Chondrocyte (in vitro differentiated cells): ENCODE measurements at regions not wholly inside any gene's neighbourhood (a gene's known extent, or its start where the extent isn't known, plus 50 kb on each side); places are given as distances from the start of the nearest gene placed in this dataset.

Source experiments
- DNase-seq: peaks from one replicate; pipeline ENCODE4 v3.0.0; 2021; ENCODE audit warnings: mixed read lengths, low spot score
- H3K27ac Mint-ChIP-seq: one replicate; pipeline ENCODE4 v1.8.0; 2021; ENCODE audit warnings: mild to moderate bottlenecking, moderate library complexity, mixed read lengths; ENCODE audit not compliant: unreplicated experiment
- H3K27me3 Mint-ChIP-seq: 2 replicates; pipeline ENCODE4 v1.8.0; 2021; ENCODE audit warnings: low read depth, mixed read lengths
- H3K36me3 Mint-ChIP-seq: 2 replicates; pipeline ENCODE4 v1.8.0; 2021; ENCODE audit warnings: low read depth, mixed read lengths
- H3K4me1 Mint-ChIP-seq: 2 replicates; pipeline ENCODE4 v1.8.0; 2021; ENCODE audit warnings: low read depth, mild to moderate bottlenecking, mixed read lengths
- H3K4me3 Mint-ChIP-seq: one replicate; pipeline ENCODE4 v1.8.0; 2021; ENCODE audit warnings: mild to moderate bottlenecking, moderate library complexity, mixed read lengths; ENCODE audit not compliant: unreplicated experiment
- H3K9me3 Mint-ChIP-seq: 2 replicates; pipeline ENCODE4 v1.8.0; 2021; ENCODE audit warnings: low read depth, mixed read lengths
- CTCF ChIP-seq: fragments of 200-600 bp; sonication (generic); IDR thresholded peaks from 2 replicates; pipeline ENCODE4 v1.5.0; 2021; ENCODE audit warnings: antibody characterized with exemption, mild to moderate bottlenecking, moderate library complexity

- Mint-ChIP-seq H3K36me3 (no peaks in the 10 kb centered on the region), H3K27me3 (no peaks in the 10 kb centered on the region), H3K27ac (no peak overlapping the region), H3K4me1 (no peaks in the 10 kb centered on the region), H3K9me3 (no peaks in the 10 kb centered on the region), H3K4me3 (no peak overlapping the region)
- DNase-seq: no peak
- no peak for TF ChIP-seq CTCF
These were observed 2563.6 kb downstream of the PCDH7 start for GRCh38 chr4:33283818-33284217.

- Mint-ChIP-seq H3K27ac (no peak overlapping the region), H3K36me3 (no peaks in the 10 kb centered on the region), H3K4me1 (peaks cover 4% of the 10 kb centered on the region), H3K9me3 (no peaks in the 10 kb centered on the region), H3K4me3 (no peak overlapping the region), H3K27me3 (no peaks in the 10 kb centered on the region)
- no peak for TF ChIP-seq CTCF
- DNase-seq: no peak
These were observed 2576.8 kb downstream of the PCDH7 start for GRCh38 chr4:33296876-33297455.

- no peaks in the 10 kb centered on the region for H3K36me3 Mint-ChIP-seq
- no peak overlapping the region for H3K27ac Mint-ChIP-seq
- no peak overlapping the region for H3K4me3 Mint-ChIP-seq
- no peaks in the 10 kb centered on the region for H3K27me3 Mint-ChIP-seq
- no peak for DNase-seq
- TF ChIP-seq CTCF: no peak
- H3K9me3 Mint-ChIP-seq: peaks cover 3% of the 10 kb centered on the region
- H3K4me1 Mint-ChIP-seq: no peaks in the 10 kb centered on the region
These were observed 2582.2 kb downstream of the PCDH7 start for GRCh38 chr4:33302321-33302720.

- H3K4me3 Mint-ChIP-seq: no peak overlapping the region
- no peak for DNase-seq
- no peaks in the 10 kb centered on the region for H3K36me3 Mint-ChIP-seq
- H3K9me3 Mint-ChIP-seq: peaks cover 7% of the 10 kb centered on the region
- no peaks in the 10 kb centered on the region for H3K4me1 Mint-ChIP-seq
- TF ChIP-seq CTCF: no peak
- H3K27me3 Mint-ChIP-seq: no peaks in the 10 kb centered on the region
- no peak overlapping the region for H3K27ac Mint-ChIP-seq
These were observed 2586.0 kb downstream of the PCDH7 start for GRCh38 chr4:33306131-33306530.

GRCh38 chr4:33316033-33316432 is 2595.9 kb downstream of the PCDH7 start:
- Mint-ChIP-seq H3K27me3 (peaks cover 7% of the 10 kb centered on the region), H3K4me3 (no peak overlapping the region), H3K27ac (no peak overlapping the region), H3K36me3 (no peaks in the 10 kb centered on the region), H3K9me3 (peaks cover 9% of the 10 kb centered on the region), H3K4me1 (no peaks in the 10 kb centered on the region)
- no peak for DNase-seq
- TF ChIP-seq CTCF: no peak
